H9 (cell line): ENCODE measurements at regions not wholly inside any gene's neighbourhood (a gene's known extent, or its start where the extent isn't known, plus 50 kb on each side); places are given as distances from the start of the nearest gene placed in this dataset.

Experiments used
- DNase-seq: peaks from one replicate; pipeline ENCODE4 v3.0.0-alpha.2; 2017
- H2AFZ ChIP-seq: one replicate; pipeline ENCODE4 v1.6.1; 2013; ENCODE audit warnings: mild to moderate bottlenecking, low read length, control low read depth, moderate library complexity
- H2AK5ac ChIP-seq: 2 replicates; pipeline ENCODE4 v1.6.1; 2013; ENCODE audit warnings: low read length, control low read depth, mixed read lengths; ENCODE audit not compliant: insufficient read length
- H2BK120ac ChIP-seq: one replicate; pipeline ENCODE4 v1.6.1; 2013; ENCODE audit warnings: low read depth, mild to moderate bottlenecking, low read length, control low read depth, inconsistent platforms; ENCODE audit not compliant: poor library complexity, severe bottlenecking
- H2BK12ac ChIP-seq: 2 replicates; pipeline ENCODE4 v1.6.1; 2013; ENCODE audit warnings: low read length, control low read depth, mixed read lengths, low read depth; ENCODE audit not compliant: insufficient read length
- H2BK15ac ChIP-seq: 2 replicates; pipeline ENCODE4 v1.6.1; 2013; ENCODE audit warnings: low read depth, low read length, control low read depth
- H2BK20ac ChIP-seq: one replicate; pipeline ENCODE4 v1.6.1; 2013; ENCODE audit warnings: low read depth, mild to moderate bottlenecking, low read length, control low read depth, inconsistent platforms; ENCODE audit not compliant: poor library complexity, severe bottlenecking
- H2BK5ac ChIP-seq: 2 replicates; pipeline ENCODE4 v1.6.1; 2013; ENCODE audit warnings: low read length, control low read depth, mixed read lengths; ENCODE audit not compliant: insufficient read length
- H3K14ac ChIP-seq: 2 replicates; pipeline ENCODE4 v1.6.1; 2013; ENCODE audit warnings: low read length, control low read depth; ENCODE audit not compliant: insufficient read depth
- H3K18ac ChIP-seq: 2 replicates; pipeline ENCODE4 v1.6.1; 2013; ENCODE audit warnings: low read depth, mild to moderate bottlenecking, mixed read lengths, low read length, control low read depth; ENCODE audit not compliant: insufficient read length
- H3K23ac ChIP-seq: 2 replicates; pipeline ENCODE4 v1.6.1; 2013; ENCODE audit warnings: low read length, control low read depth, mixed read lengths, low read depth; ENCODE audit not compliant: insufficient read length
- H3K23me2 ChIP-seq: 2 replicates; pipeline ENCODE4 v1.6.1; 2013; ENCODE audit warnings: low read depth, mild to moderate bottlenecking, mixed read lengths, low read length, control low read depth; ENCODE audit not compliant: insufficient read length, poor library complexity, severe bottlenecking
- H3K27ac ChIP-seq: 2 replicates; pipeline ENCODE4 v1.5.1; 2013; ENCODE audit warnings: low read length, control low read depth, mixed read lengths, low read depth; ENCODE audit not compliant: insufficient read length
- H3K27me3 ChIP-seq: 2 replicates; pipeline ENCODE4 v1.6.1; 2013; ENCODE audit warnings: low read length, control low read depth, inconsistent platforms; ENCODE audit not compliant: insufficient read depth
- H3K4ac ChIP-seq: 2 replicates; pipeline ENCODE4 v1.6.1; 2013; ENCODE audit warnings: low read depth, mild to moderate bottlenecking, control low read depth, inconsistent platforms, low read length, moderate library complexity
- H3K4me1 ChIP-seq: 2 replicates; pipeline ENCODE4 v1.6.1; 2013; ENCODE audit warnings: low read length, control low read depth, inconsistent platforms; ENCODE audit not compliant: insufficient read depth
- H3K4me2 ChIP-seq: 2 replicates; pipeline ENCODE4 v1.6.1; 2013; ENCODE audit warnings: low read length, control low read depth, mixed read lengths; ENCODE audit not compliant: insufficient read length, insufficient read depth
- H3K56ac ChIP-seq: 2 replicates; pipeline ENCODE4 v1.6.1; 2013; ENCODE audit warnings: low read depth, mild to moderate bottlenecking, mixed read lengths, low read length, control low read depth; ENCODE audit not compliant: insufficient read length
- H3K79me1 ChIP-seq: 2 replicates; pipeline ENCODE4 v1.6.1; 2013; ENCODE audit warnings: low read depth, mild to moderate bottlenecking, moderate library complexity, low read length, control low read depth, inconsistent platforms; ENCODE audit not compliant: insufficient read depth, poor library complexity, severe bottlenecking
- H3K79me2 ChIP-seq: 2 replicates; pipeline ENCODE4 v1.6.1; 2013; ENCODE audit warnings: low read length, control low read depth, inconsistent platforms; ENCODE audit not compliant: insufficient read depth
- H3K9ac ChIP-seq: 2 replicates; pipeline ENCODE4 v1.6.1; 2013; ENCODE audit warnings: low read length, control low read depth, mixed read lengths; ENCODE audit not compliant: insufficient read length; ENCODE audit errors: extremely low read depth
- H3K9me3 ChIP-seq: one replicate; pipeline ENCODE4 v1.6.1; 2013; ENCODE audit warnings: low read depth, low read length, inconsistent platforms; ENCODE audit not compliant: control insufficient read depth
- H3T11ph ChIP-seq: one replicate; pipeline ENCODE4 v1.6.1; 2013; ENCODE audit warnings: mild to moderate bottlenecking, low read length, control low read depth, inconsistent platforms
- H4K20me1 ChIP-seq: one replicate; pipeline ENCODE4 v1.6.1; 2013; ENCODE audit not compliant: control insufficient read depth, insufficient read length, insufficient read depth
- H4K5ac ChIP-seq: 2 replicates; pipeline ENCODE4 v1.6.1; 2013; ENCODE audit warnings: low read depth, mild to moderate bottlenecking, mixed read lengths, low read length, control low read depth; ENCODE audit not compliant: insufficient read length
- H4K8ac ChIP-seq: replicated peaks from 2 replicates; pipeline ENCODE4 v1.6.1; 2013; ENCODE audit warnings: low read length, control low read depth, mixed read lengths, low read depth; ENCODE audit not compliant: insufficient read length
- H4K91ac ChIP-seq: 2 replicates; pipeline ENCODE4 v1.6.1; 2013; ENCODE audit warnings: low read depth, mild to moderate bottlenecking, moderate library complexity, mixed read lengths, low read length, control low read depth; ENCODE audit not compliant: insufficient read length
- H3K27ac Mint-ChIP-seq, 3 experiments: 2 replicates in 2 of 3; 3 replicates in 1 of 3; pipeline ENCODE4 v1.8.0; 2020 to 2021; ENCODE audit warnings: mixed read lengths in 3 of 3, mild to moderate bottlenecking in 1 of 3, moderate library complexity in 1 of 3
- H3K27me3 Mint-ChIP-seq: 2 replicates; pipeline ENCODE4 v1.8.0; 2021; ENCODE audit warnings: low read depth, mild to moderate bottlenecking, moderate library complexity, mixed read lengths
- H3K36me3 Mint-ChIP-seq, 3 experiments: 2 replicates in 2 of 3; 3 replicates in 1 of 3; pipeline ENCODE4 v1.8.0; 2020 to 2021; ENCODE audit warnings: low read depth in 3 of 3, mixed read lengths in 3 of 3; ENCODE audit not compliant: insufficient read depth in 1 of 3
- H3K4me1 Mint-ChIP-seq, 2 experiments: 2 replicates each; pipeline ENCODE4 v1.8.0; 2020; ENCODE audit warnings: mixed read lengths in 2 of 2
- H3K4me3 Mint-ChIP-seq, 2 experiments: 2 replicates in 1 of 2; 3 replicates in 1 of 2; pipeline ENCODE4 v1.8.0; 2020 to 2021; ENCODE audit warnings: mild to moderate bottlenecking in 2 of 2, mixed read lengths in 2 of 2, moderate library complexity in 1 of 2
- H3K9me3 Mint-ChIP-seq, 2 experiments: 2 replicates in 1 of 2; 3 replicates in 1 of 2; pipeline ENCODE4 v1.8.0; 2020; ENCODE audit warnings: mild to moderate bottlenecking in 2 of 2, mixed read lengths in 2 of 2, moderate library complexity in 1 of 2
- CTCF ChIP-seq: fragments of 200-600 bp; sonication (generic); conservative IDR thresholded peaks from 3 replicates; pipeline ENCODE4 v1.8.0; 2021; ENCODE audit warnings: antibody characterized with exemption, mild to moderate bottlenecking
- WGBS: extraction: QIAGEN DNeasy Blood & Tissue Kit; methylation state at CpG from one replicate; pipeline ENCODE4 v1.1.7; 2013; ENCODE audit warnings: missing lambda C conversion rate, low lambda C conversion rate, mixed read lengths; ENCODE audit not compliant: insufficient read length; ENCODE audit errors: extremely low coverage; 5-methylcytosine and 5-hydroxymethylcytosine counted together

- Histone ChIP-seq H2AK5ac (no peak overlapping the region), H3K27me3 (no peaks in the 10 kb centered on the region), H3K79me1 (no peaks in the 10 kb centered on the region), H2BK20ac (no peak overlapping the region), H3T11ph (no peak overlapping the region), H2BK120ac (no peak overlapping the region), H3K23ac (no peak overlapping the region), H3K4me2 (no peak overlapping the region), H3K4ac (no peak overlapping the region), H3K9ac (no peak overlapping the region), H4K8ac (no peak overlapping the region), H3K27ac (no peak overlapping the region), H3K79me2 (no peaks in the 10 kb centered on the region), H2AFZ (no peak overlapping the region), H3K14ac (no peak overlapping the region), H2BK15ac (no peak overlapping the region), H3K23me2 (no peaks in the 10 kb centered on the region), H2BK12ac (no peak overlapping the region), H3K56ac (no peak overlapping the region), H4K91ac (no peak overlapping the region), H4K20me1 (no peaks in the 10 kb centered on the region), H3K9me3 (no peaks in the 10 kb centered on the region), H2BK5ac (no peak overlapping the region), H3K4me1 (peaks cover 6% of the 10 kb centered on the region; the same call in 1 of the 2 replicates), H3K18ac (no peak overlapping the region), H4K5ac (no peak overlapping the region)
- H3K36me3 Mint-ChIP-seq, result no peaks in the 10 kb centered on the region
- 0 out of 5 replicates have a peak overlapping the region, but pooled peaks of 1 of the 2 experiments have one; percentile 22 for H3K4me3 Mint-ChIP-seq
- peak overlapping the region in 1 of 3 experiments; percentile 32; a peak in 1 of 7 replicates for H3K27ac Mint-ChIP-seq
- WGBS, result no CpG with 5 or more reads among the region's 11 CpGs
- TF ChIP-seq CTCF, result no peak
- no peaks in the 10 kb centered on the region; a peak in 1 of 5 replicates for H3K9me3 Mint-ChIP-seq
- peaks cover 29 to 33% of the 10 kb centered on the region in 2 experiments for H3K4me1 Mint-ChIP-seq
- H3K27me3 Mint-ChIP-seq, result peaks cover 19% of the 10 kb centered on the region
- no peak for DNase-seq
These were observed 104.2 kb upstream of the DRD2 start for GRCh38 chr11:113579292-113579940.
